ENCODE measurements at regions not wholly inside any gene's neighbourhood (a gene's known extent, or its start where the extent isn't known, plus 50 kb on each side); places are given as distances from the start of the nearest gene placed in this dataset.

DNA sequence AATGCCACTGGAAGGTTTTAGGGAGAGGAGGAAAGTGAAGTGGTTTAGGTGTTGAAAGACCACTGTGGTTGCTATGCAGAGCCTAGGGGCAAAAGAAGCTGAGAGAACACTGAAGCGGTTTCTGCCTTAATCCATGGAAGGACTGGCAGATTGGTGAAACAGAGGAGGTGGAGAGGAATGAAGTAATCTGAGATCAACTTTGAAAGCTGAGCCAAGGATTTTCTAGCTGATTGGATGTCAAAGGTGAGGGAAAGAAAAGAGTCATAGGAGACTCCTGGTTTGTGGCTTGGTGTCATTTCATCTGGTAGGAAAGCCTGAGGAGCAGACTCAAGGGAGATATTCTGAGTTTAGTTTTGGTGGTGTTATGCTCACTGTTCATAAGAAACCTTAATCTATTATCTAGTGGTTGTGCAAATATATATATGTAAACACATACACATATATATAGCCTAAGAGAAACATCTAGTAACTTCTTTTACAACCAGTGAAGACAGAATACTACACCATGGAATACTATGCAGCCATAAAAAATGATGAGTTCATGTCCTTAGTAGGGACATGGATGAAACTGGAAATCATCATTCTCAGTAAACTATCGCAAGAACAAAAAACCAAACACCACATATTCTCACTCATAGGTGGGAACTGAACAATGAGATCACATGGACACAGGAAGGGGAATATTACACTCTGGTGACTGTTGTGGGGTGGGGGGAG, 134.1 kb upstream of the CREB1 start:
- peaks cover 2% of the 10 kb centered on the region for H3K27me3 Mint-ChIP-seq
- no peak overlapping the region for H3K4me3 ChIP-seq (ENCODE audit: control extremely low read depth in 1 of 5, extremely low read depth in 1 of 5, insufficient read depth in 1 of 5, low read depth in 2 of 5, low read length in 4 of 5)
- ChIA-PET CTCF (no interaction called here), POLR2A (no interaction called here)
- ATAC-seq (ENCODE audit: low read depth) (no peak), DNase-seq (no peak)
- H3K27ac ChIP-seq (ENCODE audit: low read length in 2 of 2): no peak overlapping the region
- no peaks in the 10 kb centered on the region for H3K4me1 Mint-ChIP-seq
- no peak for TF ChIP-seq EZH2 (IDR thresholded peaks at IDR 0.05; ENCODE audit: borderline replicate concordance, insufficient read depth, low read depth, low read length, poor library complexity, severe bottlenecking)
- TF ChIP-seq, protein P1, sequence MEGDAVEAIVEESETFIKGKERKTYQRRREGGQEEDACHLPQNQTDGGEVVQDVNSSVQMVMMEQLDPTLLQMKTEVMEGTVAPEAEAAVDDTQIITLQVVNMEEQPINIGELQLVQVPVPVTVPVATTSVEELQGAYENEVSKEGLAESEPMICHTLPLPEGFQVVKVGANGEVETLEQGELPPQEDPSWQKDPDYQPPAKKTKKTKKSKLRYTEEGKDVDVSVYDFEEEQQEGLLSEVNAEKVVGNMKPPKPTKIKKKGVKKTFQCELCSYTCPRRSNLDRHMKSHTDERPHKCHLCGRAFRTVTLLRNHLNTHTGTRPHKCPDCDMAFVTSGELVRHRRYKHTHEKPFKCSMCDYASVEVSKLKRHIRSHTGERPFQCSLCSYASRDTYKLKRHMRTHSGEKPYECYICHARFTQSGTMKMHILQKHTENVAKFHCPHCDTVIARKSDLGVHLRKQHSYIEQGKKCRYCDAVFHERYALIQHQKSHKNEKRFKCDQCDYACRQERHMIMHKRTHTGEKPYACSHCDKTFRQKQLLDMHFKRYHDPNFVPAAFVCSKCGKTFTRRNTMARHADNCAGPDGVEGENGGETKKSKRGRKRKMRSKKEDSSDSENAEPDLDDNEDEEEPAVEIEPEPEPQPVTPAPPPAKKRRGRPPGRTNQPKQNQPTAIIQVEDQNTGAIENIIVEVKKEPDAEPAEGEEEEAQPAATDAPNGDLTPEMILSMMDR (IDR thresholded peaks at IDR 0.05): no peak
- H3K9me3 ChIP-seq (ENCODE audit: control extremely low read depth in 1 of 3, control insufficient read depth in 2 of 3, insufficient read depth in 1 of 3, low read length in 2 of 3): peaks cover 0 to 4% (median 0%) of the 10 kb centered on the region in 3 donors
- no peaks in the 10 kb centered on the region for H3K4me1 ChIP-seq (ENCODE audit: control insufficient read depth in 2 of 2, insufficient read depth in 2 of 2, low read length in 2 of 2)
- intact Hi-C loops (cut with micrococcal nuclease): no loop called here
- H3K9ac ChIP-seq (ENCODE audit: low read length): no peak overlapping the region
- H3K4me2 ChIP-seq (replicated peaks; ENCODE audit: low read depth, low read length, poor library complexity, severe bottlenecking): no peak overlapping the region
- H4K20me1 ChIP-seq (ENCODE audit: control insufficient read depth, insufficient read depth, low read length, poor library complexity, severe bottlenecking): no peaks in the 10 kb centered on the region
- H2AFZ ChIP-seq (ENCODE audit: insufficient read depth, low read depth, low read length, poor library complexity, severe bottlenecking): no peak overlapping the region
- no peaks in the 10 kb centered on the region for H3K79me2 ChIP-seq (ENCODE audit: control insufficient read depth, insufficient read depth, low read length)
- H3K27me3 ChIP-seq (replicated peaks in 1 of 4; ENCODE audit: control extremely low read depth in 1 of 4, control insufficient read depth in 3 of 4, insufficient read depth in 4 of 4, low read length in 3 of 4): no peaks in the 10 kb centered on the region
- H3K27ac Mint-ChIP-seq: no peak overlapping the region
- H3K4me3 Mint-ChIP-seq: no peak overlapping the region
- whole genome bisulfite sequencing (ENCODE audit: insufficient coverage): 100% methylated on average over 1 of the region's 2 CpGs
- peaks cover 6% of the 10 kb centered on the region for H3K9me3 Mint-ChIP-seq (ENCODE audit: insufficient read depth)
- H3K36me3 ChIP-seq (replicated peaks in 1 of 2; ENCODE audit: control extremely low read depth in 1 of 2, control insufficient read depth in 1 of 2, extremely low read depth in 1 of 2, insufficient read depth in 2 of 2, low read length in 1 of 2): no peaks in the 10 kb centered on the region

DNA sequence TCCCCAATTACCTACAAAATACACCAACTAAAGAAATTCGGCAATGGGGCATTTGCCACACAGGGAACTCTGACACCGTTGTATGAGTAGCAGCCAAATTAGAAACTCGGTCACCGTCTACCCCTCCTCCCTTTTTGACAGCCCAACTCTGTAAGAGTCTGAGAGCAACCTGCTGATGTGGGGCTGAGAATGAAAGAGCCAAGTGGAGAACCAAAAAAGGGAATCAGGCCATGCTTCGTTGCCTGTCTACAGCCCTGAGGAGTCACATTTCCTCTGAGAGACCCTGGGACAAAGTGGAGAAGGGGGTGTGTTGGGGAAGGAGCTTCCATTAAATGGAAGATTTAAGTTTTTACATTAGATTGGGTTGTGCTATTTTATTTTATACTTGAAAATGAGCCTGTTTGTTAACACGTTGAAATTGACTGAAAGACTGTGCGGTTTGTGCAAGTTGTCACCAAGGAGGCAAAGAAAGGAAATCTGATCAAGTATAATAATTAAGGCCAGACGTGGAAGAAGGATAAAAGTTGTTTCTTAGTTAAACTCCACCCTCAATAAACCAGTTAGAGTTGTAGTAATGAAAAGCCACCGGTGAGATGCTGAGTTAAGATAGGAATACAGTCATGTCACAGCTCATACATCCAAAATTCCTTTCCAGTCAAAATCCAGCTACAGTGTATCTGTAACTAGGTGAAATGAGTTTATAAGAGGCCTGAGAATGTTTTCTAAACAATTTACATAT, 131.7 kb upstream of the CREB1 start:
- no peak overlapping the region for H2AFZ ChIP-seq (ENCODE audit: insufficient read depth, low read depth, low read length, poor library complexity, severe bottlenecking)

More for the DNA sequence above, 131.7 kb upstream of the CREB1 start:
- H3K4me2 ChIP-seq (replicated peaks; ENCODE audit: low read depth, low read length, poor library complexity, severe bottlenecking): no peak overlapping the region
- H3K27me3 Mint-ChIP-seq: peaks cover 2% of the 10 kb centered on the region
- CTCF ChIA-PET: no interaction called here
- H3K9me3 Mint-ChIP-seq (ENCODE audit: insufficient read depth): peaks cover 6% of the 10 kb centered on the region
- no peaks in the 10 kb centered on the region for H3K27me3 ChIP-seq (replicated peaks in 1 of 4; ENCODE audit: control extremely low read depth in 1 of 4, control insufficient read depth in 3 of 4, insufficient read depth in 4 of 4, low read length in 3 of 4)
- no peak overlapping the region for H3K27ac ChIP-seq (ENCODE audit: low read length in 2 of 2)
- ATAC-seq (ENCODE audit: low read depth) (no peak), DNase-seq (no peak)
- H4K20me1 ChIP-seq (ENCODE audit: control insufficient read depth, insufficient read depth, low read length, poor library complexity, severe bottlenecking): no peaks in the 10 kb centered on the region
- no peaks in the 10 kb centered on the region for H3K79me2 ChIP-seq (ENCODE audit: control insufficient read depth, insufficient read depth, low read length)
- no peak overlapping the region for H3K4me3 ChIP-seq (ENCODE audit: control extremely low read depth in 1 of 5, extremely low read depth in 1 of 5, insufficient read depth in 1 of 5, low read depth in 2 of 5, low read length in 4 of 5)
- H3K9ac ChIP-seq (ENCODE audit: low read length): no peak overlapping the region
- no peak overlapping the region for H3K4me3 Mint-ChIP-seq
- H3K27ac Mint-ChIP-seq: no peak overlapping the region
- no peaks in the 10 kb centered on the region for H3K36me3 ChIP-seq (replicated peaks in 1 of 2; ENCODE audit: control extremely low read depth in 1 of 2, control insufficient read depth in 1 of 2, extremely low read depth in 1 of 2, insufficient read depth in 2 of 2, low read length in 1 of 2)
- POLR2A ChIA-PET: no interaction called here
- intact Hi-C loops (cut with micrococcal nuclease): no loop called here
- no peaks in the 10 kb centered on the region for H3K4me1 ChIP-seq (ENCODE audit: control insufficient read depth in 2 of 2, insufficient read depth in 2 of 2, low read length in 2 of 2)
- TF ChIP-seq, protein P1 (IDR thresholded peaks at IDR 0.05): no peak
- no peak for TF ChIP-seq EZH2 (IDR thresholded peaks at IDR 0.05; ENCODE audit: borderline replicate concordance, insufficient read depth, low read depth, low read length, poor library complexity, severe bottlenecking)
- peaks cover 0 to 4% (median 0%) of the 10 kb centered on the region in 3 donors for H3K9me3 ChIP-seq (ENCODE audit: control extremely low read depth in 1 of 3, control insufficient read depth in 2 of 3, insufficient read depth in 1 of 3, low read length in 2 of 3)
- H3K4me1 Mint-ChIP-seq: no peaks in the 10 kb centered on the region
- 75% methylated on average over 1 of the region's 9 CpGs for WGBS (ENCODE audit: insufficient coverage)

Measured in B cell (primary cell).